HepG2 (cell line): ENCODE measurements at regions not wholly inside any gene's neighbourhood (a gene's known extent, or its start where the extent isn't known, plus 50 kb on each side); places are given as distances from the start of the nearest gene placed in this dataset.

Experiments used
- ATM ChIP-seq: fragments of 450-650 bp; IDR thresholded peaks from 2 replicates; pipeline ENCODE4 v1.7.1; 2017; ENCODE audit warnings: mild to moderate bottlenecking, borderline replicate concordance
- CCDC6 ChIP-seq: sonication (generic); formaldehyde crosslinking; IDR thresholded peaks from 2 replicates; pipeline ENCODE4 v1.8.1; 2022; ENCODE audit warnings: mild to moderate bottlenecking, missing genetic modification reagents, moderate library complexity
- E2F1 ChIP-seq: sonication (generic); formaldehyde crosslinking; IDR thresholded peaks from 2 replicates; pipeline ENCODE4 v1.5.0; 2020; ENCODE audit warnings: missing genetic modification reagents
- EED ChIP-seq: sonication (generic); formaldehyde crosslinking; IDR thresholded peaks from 2 replicates; pipeline ENCODE4 v1.5.0; 2020; ENCODE audit warnings: mild to moderate bottlenecking, missing genetic modification reagents
- ERF ChIP-seq: IDR thresholded peaks from 2 replicates; pipeline ENCODE4 v1.6.1; 2018; ENCODE audit warnings: missing biosample characterization, missing genetic modification reagents
- ETV5 ChIP-seq: IDR thresholded peaks from 2 replicates; pipeline ENCODE4 v1.6.1; 2018; ENCODE audit warnings: missing biosample characterization, missing genetic modification reagents, inconsistent platforms, borderline replicate concordance
- KAT2B ChIP-seq: fragments of 150-350 bp; IDR thresholded peaks from 2 replicates; pipeline ENCODE4 v1.6.1; 2014; ENCODE audit warnings: low read depth, low read length, borderline replicate concordance
- NR1H2 ChIP-seq: sonication (generic); formaldehyde crosslinking; IDR thresholded peaks from 2 replicates; pipeline ENCODE4 v1.8.1; 2022; ENCODE audit warnings: low read depth, missing genetic modification reagents, borderline replicate concordance
- RNF219 ChIP-seq: sonication (generic); formaldehyde crosslinking; IDR thresholded peaks from 2 replicates; pipeline ENCODE4 v1.5.0; 2020; ENCODE audit warnings: mild to moderate bottlenecking, missing genetic modification reagents
- RXRA ChIP-seq: sonication (generic); formaldehyde crosslinking; IDR thresholded peaks from 2 replicates; pipeline ENCODE4 v1.5.1; 2020; ENCODE audit warnings: missing genetic modification reagents
- TARDBP ChIP-seq: sonication (generic); formaldehyde crosslinking; IDR thresholded peaks from 2 replicates; pipeline ENCODE4 v1.8.0; 2022; ENCODE audit warnings: mild to moderate bottlenecking, missing genetic modification reagents
- ZNF101 ChIP-seq: sonication (generic); formaldehyde crosslinking; IDR thresholded peaks from 2 replicates; pipeline ENCODE4 v1.4.0; 2020; ENCODE audit warnings: mild to moderate bottlenecking, low read depth, missing genetic modification reagents, borderline replicate concordance
- ZNF18 ChIP-seq: sonication (generic); formaldehyde crosslinking; IDR thresholded peaks from 2 replicates; pipeline ENCODE4 v1.8.0; 2022; ENCODE audit warnings: mild to moderate bottlenecking, missing genetic modification reagents; ENCODE audit not compliant: insufficient replicate concordance
- ZNF550 ChIP-seq: sonication (generic); formaldehyde crosslinking; IDR thresholded peaks from 2 replicates; pipeline ENCODE4 v1.4.0; 2020; ENCODE audit warnings: mild to moderate bottlenecking, missing genetic modification reagents, borderline replicate concordance
- ZNF557 ChIP-seq: sonication (generic); formaldehyde crosslinking; IDR thresholded peaks from 2 replicates; pipeline ENCODE4 v1.4.0; 2020; ENCODE audit warnings: missing genetic modification reagents
- ZNF646 ChIP-seq: sonication (generic); formaldehyde crosslinking; IDR thresholded peaks from 2 replicates; pipeline ENCODE4 v1.9.0; 2021; ENCODE audit warnings: mild to moderate bottlenecking, missing genetic modification reagents
- ZNF780A ChIP-seq: sonication (generic); formaldehyde crosslinking; IDR thresholded peaks from 2 replicates; pipeline ENCODE4 v1.8.0; 2022; ENCODE audit warnings: mild to moderate bottlenecking, missing genetic modification reagents, moderate library complexity
- ZNF790 ChIP-seq: sonication (generic); formaldehyde crosslinking; IDR thresholded peaks from 2 replicates; pipeline ENCODE4 v1.8.0; 2022; ENCODE audit warnings: missing genetic modification reagents, mild to moderate bottlenecking, borderline replicate concordance
- ZNF883 ChIP-seq: sonication (generic); formaldehyde crosslinking; IDR thresholded peaks from 2 replicates; pipeline ENCODE4 v1.5.1; 2020; ENCODE audit warnings: mild to moderate bottlenecking, missing genetic modification reagents; ENCODE audit errors: not compliant biosample characterization

GRCh38 chr6:100228834-100229441, 234.9 kb upstream of the MCHR2 start (continued):
- TF ChIP-seq ZNF646 (CRISPR knock-in tag) (peak; percentile 31; the same call in 1 of the 2 replicates), ZNF18 (CRISPR knock-in tag) (no peak), ZNF557 (CRISPR knock-in tag) (no peak), ZNF550 (CRISPR knock-in tag) (no peak), ZNF790 (CRISPR knock-in tag) (no peak), ZNF883 (CRISPR knock-in tag) (no peak), CCDC6 (no peak), ZNF780A (CRISPR knock-in tag) (no peak), RXRA (CRISPR knock-in tag) (no peak), NR1H2 (CRISPR knock-in tag) (no peak), ZNF101 (CRISPR knock-in tag) (no peak), KAT2B (no peak), RNF219 (CRISPR knock-in tag) (no peak), ERF (0 out of 2 replicates have a peak, but pooled peaks have one; percentile 35), ATM (no peak), ETV5 (CRISPR knock-in tag) (peak; percentile 50; the same call in 1 of the 2 replicates), E2F1 (0 out of 2 replicates have a peak, but pooled peaks have one; percentile 29), EED (CRISPR knock-in tag) (no peak), TARDBP (CRISPR knock-in tag) (no peak)
